Neural cell (in vitro differentiated cells): ENCODE measurements at regions not wholly inside any gene's neighbourhood (a gene's known extent, or its start where the extent isn't known, plus 50 kb on each side); places are given as distances from the start of the nearest gene placed in this dataset.

Source experiments
- H2AFZ ChIP-seq: fragments of 200-600, 300-800 bp; sonication (generic), shearing (Covaris generic); 2 replicates; pipeline ENCODE4 v1.6.0; 2014; ENCODE audit warnings: low read depth, mild to moderate bottlenecking, antibody characterized with exemption, low read length, moderate library complexity
- H3F3A ChIP-seq: fragments of 200-600 bp; shearing (Covaris generic); 2 replicates; pipeline ENCODE4 v1.6.1; 2016; ENCODE audit warnings: mild to moderate bottlenecking, moderate library complexity, mixed read lengths, antibody characterized with exemption, low read length; ENCODE audit not compliant: insufficient read depth, poor library complexity, severe bottlenecking
- H3K27ac ChIP-seq: fragments of 200-600, 300-800 bp; sonication (generic), shearing (Covaris generic); 2 replicates; pipeline ENCODE4 v1.5.1; 2014; ENCODE audit warnings: mild to moderate bottlenecking, low read length, moderate library complexity
- H3K27me3 ChIP-seq: fragments of 300-800, 200-600 bp; sonication (generic), shearing (Covaris generic); 2 replicates; pipeline ENCODE4 v1.6.0; 2014; ENCODE audit warnings: mild to moderate bottlenecking, low read depth, low read length, moderate library complexity; ENCODE audit not compliant: insufficient read depth
- H3K36me3 ChIP-seq: fragments of 300-800, 200-600 bp; sonication (generic), shearing (Covaris generic); 2 replicates; pipeline ENCODE4 v1.5.1; 2014; ENCODE audit warnings: mild to moderate bottlenecking, antibody characterized with exemption, low read length, moderate library complexity; ENCODE audit not compliant: insufficient read depth
- H3K4me2 ChIP-seq: fragments of 300-800, 200-600 bp; sonication (generic), shearing (Covaris generic); 2 replicates; pipeline ENCODE4 v1.6.0; 2014; ENCODE audit warnings: mild to moderate bottlenecking, low read length
- H3K4me3 ChIP-seq: fragments of 300-800, 200-600 bp; sonication (generic), shearing (Covaris generic); 2 replicates; pipeline ENCODE4 v1.5.1; 2014; ENCODE audit warnings: mild to moderate bottlenecking, low read length, moderate library complexity
- H3K79me2 ChIP-seq: fragments of 200-600 bp; shearing (Covaris generic); replicated peaks from 2 replicates; pipeline ENCODE4 v1.6.0; 2014; ENCODE audit warnings: mild to moderate bottlenecking, low read length, moderate library complexity; ENCODE audit not compliant: insufficient read depth
- H3K9ac ChIP-seq: fragments of 300-800, 200-600 bp; sonication (generic), shearing (Covaris generic); 2 replicates; pipeline ENCODE4 v1.6.1; 2016; ENCODE audit warnings: mild to moderate bottlenecking, low read length, mixed read lengths
- H3K9me2 ChIP-seq: fragments of 200-600 bp; shearing (Covaris generic); 2 replicates; pipeline ENCODE4 v1.6.1; 2016; ENCODE audit warnings: mild to moderate bottlenecking, low read length, mixed read lengths; ENCODE audit not compliant: insufficient read depth
- H3K9me3 ChIP-seq: fragments of 200-600, 300-800 bp; sonication (generic), shearing (Covaris generic); 2 replicates; pipeline ENCODE4 v1.6.1; 2016; ENCODE audit warnings: mild to moderate bottlenecking, mixed run types, low read length, moderate library complexity, mixed read lengths
- H4K20me1 ChIP-seq: fragments of 200-600 bp; shearing (Covaris generic); 2 replicates; pipeline ENCODE4 v1.6.1; 2016; ENCODE audit warnings: mild to moderate bottlenecking, mixed run types; ENCODE audit not compliant: insufficient read depth
- CTCF ChIP-seq: fragments of 450-650 bp; IDR thresholded peaks from 2 replicates; pipeline ENCODE4 v1.5.1; 2014; ENCODE audit warnings: antibody characterized with exemption, mild to moderate bottlenecking, moderate library complexity; ENCODE audit not compliant: poor library complexity, severe bottlenecking
- EP300 ChIP-seq: fragments of 450-650 bp; conservative IDR thresholded peaks from 2 replicates; pipeline ENCODE4 v1.6.1; 2014; ENCODE audit warnings: antibody characterized with exemption, mild to moderate bottlenecking, moderate library complexity; ENCODE audit not compliant: poor library complexity, severe bottlenecking
- EZH2 ChIP-seq: fragments of 200-600, 300-800 bp; shearing (Covaris generic), sonication (generic); IDR thresholded peaks from 2 replicates; pipeline ENCODE4 v1.6.1; 2014; ENCODE audit warnings: antibody characterized with exemption, low read length, borderline replicate concordance, mild to moderate bottlenecking; ENCODE audit not compliant: insufficient read depth, poor library complexity, severe bottlenecking
- MXI1 ChIP-seq: fragments of 450-650 bp; conservative IDR thresholded peaks from 2 replicates; pipeline ENCODE4 v1.6.1; 2014; ENCODE audit warnings: antibody characterized with exemption, mild to moderate bottlenecking; ENCODE audit not compliant: poor library complexity, severe bottlenecking
- POLR2AphosphoS5 ChIP-seq: IDR thresholded peaks from 2 replicates; pipeline ENCODE4 v1.6.1; 2012
- RAD21 ChIP-seq: fragments of 450-650 bp; conservative IDR thresholded peaks from 2 replicates; pipeline ENCODE4 v1.6.1; 2014; ENCODE audit warnings: antibody characterized with exemption, mild to moderate bottlenecking, moderate library complexity
- REST ChIP-seq: IDR thresholded peaks from 2 replicates; pipeline ENCODE4 v1.6.1; 2012; ENCODE audit warnings: borderline replicate concordance
- SMC3 ChIP-seq: fragments of 450-650 bp; conservative IDR thresholded peaks from 2 replicates; pipeline ENCODE4 v1.6.1; 2014; ENCODE audit warnings: antibody characterized with exemption, mild to moderate bottlenecking, moderate library complexity; ENCODE audit not compliant: poor library complexity
- TAF1 ChIP-seq: IDR thresholded peaks from 2 replicates; pipeline ENCODE4 v1.6.1; 2012; ENCODE audit warnings: low read depth

- H3F3A ChIP-seq, result no peaks in the 10 kb centered on the region
- H3K36me3 ChIP-seq, result no peaks in the 10 kb centered on the region
- H3K4me2 ChIP-seq, result no peak overlapping the region
- no peak overlapping the region for H3K27ac ChIP-seq
- H3K9me3 ChIP-seq, result no peaks in the 10 kb centered on the region
- TF ChIP-seq TAF1, result no peak
- TF ChIP-seq EZH2, result no peak
- no peak for TF ChIP-seq POLR2AphosphoS5
- TF ChIP-seq SMC3, result no peak
- no peak for TF ChIP-seq REST
- TF ChIP-seq EP300, result no peak
- no peak for TF ChIP-seq RAD21
- no peak for TF ChIP-seq CTCF
- TF ChIP-seq MXI1, result no peak
- no peak overlapping the region for H3K9ac ChIP-seq
- no peaks in the 10 kb centered on the region for H4K20me1 ChIP-seq
- H3K79me2 ChIP-seq, result no peaks in the 10 kb centered on the region
- H3K4me3 ChIP-seq, result no peak overlapping the region
- no peaks in the 10 kb centered on the region for H3K27me3 ChIP-seq
- H2AFZ ChIP-seq, result no peak overlapping the region
- no peaks in the 10 kb centered on the region for H3K9me2 ChIP-seq
Measured at GRCh38 chr6:3949521-3949920, 100.3 kb downstream of the FAM50B start.

- no peaks in the 10 kb centered on the region for H3F3A ChIP-seq
- TF ChIP-seq MXI1, result no peak
- no peak for TF ChIP-seq REST
- no peak for TF ChIP-seq RAD21
- TF ChIP-seq SMC3, result no peak
- no peak for TF ChIP-seq POLR2AphosphoS5
- TF ChIP-seq TAF1, result no peak
- TF ChIP-seq EP300, result no peak
- TF ChIP-seq EZH2, result no peak
- H3K4me2 ChIP-seq, result no peak overlapping the region
- no peaks in the 10 kb centered on the region for H3K36me3 ChIP-seq
- no peaks in the 10 kb centered on the region for H3K79me2 ChIP-seq
- no peaks in the 10 kb centered on the region for H3K9me2 ChIP-seq
- no peak overlapping the region for H3K4me3 ChIP-seq
- H3K9ac ChIP-seq, result no peak overlapping the region
- H4K20me1 ChIP-seq, result no peaks in the 10 kb centered on the region
- no peaks in the 10 kb centered on the region for H3K9me3 ChIP-seq
- no peak overlapping the region for H3K27ac ChIP-seq
- H2AFZ ChIP-seq, result no peak overlapping the region
- H3K27me3 ChIP-seq, result no peaks in the 10 kb centered on the region
Measured at GRCh38 chr6:3956054-3956453, 106.9 kb downstream of the FAM50B start.
